ENCODE measurements at regions not wholly inside any gene's neighbourhood (a gene's known extent, or its start where the extent isn't known, plus 50 kb on each side); places are given as distances from the start of the nearest gene placed in this dataset.
"Not testable (repeated sequence)": the region's sequence is repeated elsewhere in the genome, so short reads cannot be mapped to it uniquely, and the experiment has no call there.

DNA sequence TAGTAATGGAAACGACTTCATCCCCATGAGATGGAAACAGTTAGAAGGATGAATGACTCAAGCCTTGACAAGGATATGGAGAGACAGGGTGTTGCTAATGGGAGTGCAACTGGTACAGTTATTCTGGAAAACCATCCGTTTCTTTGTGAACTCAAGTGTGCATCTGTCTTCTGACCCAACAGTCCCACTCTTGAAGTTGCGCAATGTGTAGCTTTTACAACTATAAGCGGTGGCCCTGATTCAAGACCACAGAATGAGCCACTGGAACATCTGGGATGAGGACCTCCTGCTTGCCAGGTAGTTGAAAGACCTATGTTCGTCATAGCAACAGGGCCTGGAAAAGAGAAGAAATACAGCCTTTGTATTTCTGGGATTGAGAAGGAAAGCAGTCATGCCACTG is 115.8 kb upstream of the GMDS start:
- no peak for DNase-seq

- no peak for DNase-seq
These were observed 115.3 kb upstream of the GMDS start for GRCh38 chr6:2360716-2361115.

DNA sequence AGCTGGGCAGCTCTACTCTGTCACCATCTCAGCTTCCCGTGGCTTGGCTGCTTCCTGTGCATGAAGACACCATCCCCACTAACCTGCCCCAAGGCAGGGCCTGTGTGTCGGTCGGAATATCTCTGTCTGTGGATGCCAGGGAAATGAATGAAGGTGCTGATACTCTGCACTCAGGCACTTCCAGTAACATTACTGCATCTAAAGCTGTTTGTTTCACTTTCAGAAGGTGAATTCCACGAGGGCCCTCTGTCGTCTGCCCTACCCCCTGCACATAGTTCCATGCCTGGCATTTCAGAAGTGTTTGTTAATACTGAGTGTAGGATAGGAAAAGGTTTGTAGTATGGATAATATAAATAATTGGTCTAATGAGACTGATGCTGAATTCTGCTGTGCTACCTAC is 114.7 kb upstream of the GMDS start:
- DNase-seq: no peak

DNA sequence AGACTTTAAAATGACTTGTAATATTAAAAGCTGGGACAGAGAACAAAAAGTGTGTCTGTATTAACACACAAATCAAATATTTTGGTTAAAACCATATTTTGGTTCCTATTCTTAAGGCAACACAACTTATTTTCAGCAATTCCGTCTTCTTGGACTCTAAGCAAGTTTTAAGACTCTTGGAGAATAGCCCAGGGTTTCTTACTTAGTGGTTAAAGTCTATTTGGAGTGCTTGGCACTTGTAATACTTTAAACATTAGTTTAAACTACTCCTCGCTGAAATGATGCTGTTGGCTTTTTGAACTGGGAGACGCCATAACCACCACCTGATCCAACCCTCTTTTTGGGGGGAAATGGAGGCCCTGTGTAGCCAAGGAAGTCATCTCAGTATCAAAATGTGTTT is 109.7 kb upstream of the GMDS start:
- DNase-seq: no peak

DNA sequence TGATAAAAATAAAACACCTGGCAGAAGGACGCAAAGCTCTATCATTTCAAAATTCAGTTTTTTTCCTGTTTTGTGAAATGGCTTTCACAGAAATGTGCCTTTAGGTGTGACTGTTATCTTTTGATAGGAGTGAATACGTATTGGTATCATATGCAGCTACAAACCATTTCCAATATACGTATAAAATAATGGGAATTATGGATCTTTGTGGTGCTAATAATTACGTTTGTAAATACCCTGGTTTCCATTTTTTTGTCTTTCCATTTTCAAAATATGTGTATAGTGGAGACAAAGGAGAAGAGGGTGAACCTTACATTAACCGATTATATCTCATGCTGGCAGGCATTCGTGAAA is 108.7 kb upstream of the GMDS start:
- no peak for DNase-seq

- peak; percentile 38 for DNase-seq
These were observed 108.2 kb upstream of the GMDS start for GRCh38 chr6:2353412-2354137.

- no peak for DNase-seq
These were observed 106.5 kb upstream of the GMDS start for GRCh38 chr6:2351807-2352431.

DNA sequence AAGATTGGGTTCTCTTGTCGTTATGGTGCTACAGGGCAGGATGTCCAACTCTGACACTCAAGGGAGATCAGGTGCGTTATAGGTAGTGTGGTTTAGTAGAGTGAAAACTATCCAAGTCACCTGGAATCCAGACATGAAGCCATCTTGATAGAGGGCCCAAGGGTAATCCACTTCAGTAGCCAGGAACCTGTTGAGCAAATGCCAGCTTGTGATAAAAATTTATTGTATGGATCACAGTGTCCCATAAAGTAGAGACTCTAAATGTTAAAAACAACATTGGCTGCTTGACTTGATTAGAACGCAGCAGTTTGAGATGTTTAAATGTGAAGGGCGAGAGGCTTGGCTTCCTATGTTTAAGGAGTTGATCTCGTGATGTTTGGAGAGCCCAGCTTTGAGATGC is 105.7 kb upstream of the GMDS start:
- no peak for DNase-seq

- DNase-seq: no peak
These were observed 100.7 kb upstream of the GMDS start for GRCh38 chr6:2346078-2346477.

DNA sequence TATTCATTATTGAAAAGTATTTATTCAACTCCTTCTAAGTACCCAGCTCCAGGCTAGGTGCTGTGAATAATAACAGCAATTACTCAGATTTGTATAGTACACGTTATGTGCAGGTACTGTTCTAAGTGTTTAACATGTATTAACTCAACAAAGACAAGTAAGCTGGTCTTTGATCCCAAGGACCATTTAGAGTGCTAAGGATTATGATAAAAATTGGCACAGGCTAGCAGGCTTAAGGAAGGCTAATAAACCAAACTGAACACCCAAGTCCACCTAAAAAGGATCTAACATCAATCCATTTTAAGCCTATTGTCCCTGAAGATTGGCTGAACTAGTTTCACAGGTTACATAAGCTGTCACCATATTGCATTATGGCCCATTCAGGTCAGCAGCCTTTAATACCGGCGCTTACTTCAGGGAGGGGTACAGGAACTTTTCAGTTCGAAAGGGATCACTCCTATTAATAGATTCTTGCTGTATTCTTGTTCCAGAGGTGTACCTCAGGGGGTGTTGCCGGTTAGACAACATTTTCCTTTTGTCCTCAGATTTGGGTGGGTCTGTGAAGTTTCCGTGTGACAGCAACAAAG is 99.0 kb upstream of the GMDS start:
- DNase-seq: no peak

DNA sequence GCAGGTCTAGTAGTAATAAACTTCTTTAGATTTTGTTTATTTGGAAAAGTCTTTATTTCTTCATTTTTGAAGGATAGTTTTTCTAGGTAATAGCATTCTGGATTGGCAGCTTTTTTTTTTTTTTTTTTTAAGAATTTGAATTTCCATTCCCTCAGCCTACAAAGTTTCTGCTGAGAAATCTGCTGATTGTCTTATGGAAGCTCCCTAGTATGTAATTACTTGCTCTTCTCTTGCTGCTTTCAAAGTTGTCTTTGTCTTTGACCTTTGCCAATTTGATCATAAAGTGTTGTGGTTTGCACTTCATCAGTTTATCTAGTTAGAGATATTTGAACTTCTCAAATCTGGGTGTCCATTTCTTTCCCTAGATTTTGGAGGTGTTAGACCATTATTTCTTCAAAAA is 82.2 kb upstream of the GMDS start:
- no peak for DNase-seq

DNA sequence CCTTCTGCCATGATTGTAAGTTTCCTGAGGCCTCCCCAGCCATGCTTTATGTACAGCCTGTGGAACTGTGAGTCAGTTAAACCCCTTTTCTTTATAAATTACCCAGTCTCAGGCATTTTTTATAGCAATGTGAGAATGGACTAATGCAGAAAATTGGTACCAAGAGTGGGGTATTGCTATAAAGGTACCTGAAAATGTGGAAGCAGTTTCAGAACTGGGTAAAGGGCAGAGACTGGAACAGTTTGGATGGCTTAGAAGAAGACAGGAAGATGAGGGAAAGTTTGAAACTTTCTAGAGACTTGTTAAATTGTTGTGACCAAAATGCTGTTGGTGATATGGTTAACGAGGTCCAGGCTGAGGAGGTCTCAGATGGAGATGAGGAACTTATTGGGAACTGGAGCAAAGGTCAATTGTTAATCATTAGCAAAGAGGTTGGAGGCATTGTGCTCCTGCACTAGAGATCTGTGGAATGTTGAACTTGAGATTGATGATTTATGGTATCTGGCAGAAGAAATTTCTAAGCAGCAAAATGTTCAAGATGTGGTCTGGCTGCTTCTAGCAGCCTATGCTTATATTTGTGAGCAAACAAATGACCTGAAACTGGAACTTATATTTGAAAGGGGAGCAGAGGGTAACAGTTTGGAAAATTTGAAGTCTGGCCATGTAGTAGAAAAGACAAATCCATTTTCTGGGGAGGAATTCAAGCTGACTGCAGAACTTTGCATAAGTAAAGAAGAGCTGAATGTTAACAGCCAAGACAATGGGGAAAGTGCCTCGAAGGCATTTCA is 79.0 kb upstream of the GMDS start:
- no peak for DNase-seq

DNA sequence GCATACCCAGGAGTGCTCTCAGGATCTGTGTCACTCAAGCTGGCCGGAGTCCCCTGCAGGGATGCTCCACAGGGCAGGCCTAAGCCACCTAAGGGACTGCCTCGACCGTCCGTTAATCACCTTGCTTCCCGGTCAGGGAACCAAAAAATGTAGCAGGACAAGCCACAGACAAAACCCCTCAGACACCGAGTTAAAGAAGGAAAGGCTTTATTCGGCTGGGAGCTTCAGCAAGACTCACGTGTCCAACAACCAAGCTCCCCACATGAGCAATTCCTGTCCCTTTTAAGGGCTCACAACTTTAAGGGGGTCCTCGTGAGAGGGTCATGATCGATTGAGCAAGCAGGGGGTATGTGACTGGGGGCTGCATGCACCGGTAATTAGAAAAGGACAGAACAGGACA is 72.1 kb upstream of the GMDS start:
- not testable (repeated sequence) for DNase-seq

DNA sequence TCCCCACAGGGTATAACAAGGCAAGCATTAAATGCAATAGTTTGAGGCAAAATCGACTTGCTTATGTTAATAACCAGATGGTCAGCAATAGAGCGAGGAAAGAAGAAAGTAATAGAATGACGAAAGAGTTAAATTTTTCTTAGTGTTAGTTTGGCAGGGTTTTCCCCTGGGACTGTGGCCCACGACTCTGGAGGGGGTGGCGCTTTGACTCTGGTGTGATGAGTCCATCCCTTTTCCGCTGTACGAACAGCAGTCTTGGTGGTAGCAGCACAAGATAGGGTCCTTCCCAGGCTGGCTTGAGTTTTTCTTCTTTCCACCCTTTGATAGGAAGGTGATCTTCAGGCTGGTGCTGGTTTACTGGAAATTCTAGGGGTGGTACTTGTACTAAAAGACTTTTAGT is 69.2 kb upstream of the GMDS start:
- no peak for DNase-seq

GRCh38 chr6:2310042-2310441 is 64.6 kb upstream of the GMDS start:
- DNase-seq: no peak

DNA sequence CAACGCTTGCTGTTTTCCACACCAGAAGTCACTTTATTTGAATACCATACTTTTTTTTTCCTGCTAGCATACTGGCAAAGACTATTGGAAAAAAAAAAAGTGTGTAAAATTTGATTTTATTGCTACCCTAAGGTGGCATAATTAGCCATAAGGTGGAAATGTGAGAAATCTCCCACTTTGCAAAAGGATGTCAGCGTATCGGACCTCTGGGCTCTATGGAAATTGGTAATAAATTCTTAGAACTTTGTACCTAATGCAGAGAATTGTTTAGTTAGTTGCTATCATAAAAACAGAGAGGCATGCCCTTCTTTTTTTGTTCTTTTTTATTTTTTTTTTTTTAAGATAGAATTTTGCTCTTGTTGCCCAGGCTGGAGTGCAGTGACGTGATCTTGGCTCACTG is 63.7 kb upstream of the GMDS start:
- DNase-seq: no peak

DNA sequence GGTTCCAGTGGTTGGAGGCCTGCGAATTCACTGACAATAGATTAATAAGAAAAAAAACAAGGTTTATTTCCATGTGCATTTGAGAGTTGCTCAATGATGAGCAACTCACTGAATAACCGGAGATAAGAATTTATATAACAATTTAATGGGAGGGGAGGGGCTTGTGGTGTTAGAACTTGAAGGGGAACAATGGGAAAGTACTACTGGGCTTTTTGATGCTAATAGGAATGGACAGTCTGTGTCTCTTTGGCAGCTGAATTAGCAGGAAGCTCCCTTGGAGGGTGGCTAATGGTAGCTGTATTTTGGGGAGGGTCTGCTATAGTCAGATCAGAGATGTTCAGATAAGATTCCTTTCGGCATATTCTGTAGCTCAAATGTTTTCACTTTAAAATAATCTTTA is 62.4 kb upstream of the GMDS start:
- DNase-seq: no peak

DNA sequence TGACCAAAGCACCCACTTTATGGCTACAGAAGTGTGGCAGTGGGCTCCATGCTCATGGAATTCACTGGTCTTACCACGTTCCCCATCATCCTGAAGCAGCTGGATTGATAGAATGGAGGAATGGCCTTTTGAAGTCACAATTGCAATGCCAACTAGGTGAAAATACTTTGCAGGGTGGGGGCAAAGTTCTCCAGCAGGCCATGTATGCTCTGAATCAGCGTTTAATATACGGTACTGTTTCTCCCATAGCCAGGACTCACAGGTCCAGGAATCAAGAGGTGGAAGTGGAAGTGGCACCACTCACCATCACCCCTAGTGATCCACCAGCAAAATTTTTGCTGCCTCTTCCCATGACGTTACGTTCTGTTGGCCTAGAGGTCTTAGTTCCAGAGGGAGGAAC is 60.5 kb upstream of the GMDS start:
- DNase-seq: no peak

GRCh38 chr6:2302482-2302881 is 57.1 kb upstream of the GMDS start:
- not testable (repeated sequence) for DNase-seq

DNA sequence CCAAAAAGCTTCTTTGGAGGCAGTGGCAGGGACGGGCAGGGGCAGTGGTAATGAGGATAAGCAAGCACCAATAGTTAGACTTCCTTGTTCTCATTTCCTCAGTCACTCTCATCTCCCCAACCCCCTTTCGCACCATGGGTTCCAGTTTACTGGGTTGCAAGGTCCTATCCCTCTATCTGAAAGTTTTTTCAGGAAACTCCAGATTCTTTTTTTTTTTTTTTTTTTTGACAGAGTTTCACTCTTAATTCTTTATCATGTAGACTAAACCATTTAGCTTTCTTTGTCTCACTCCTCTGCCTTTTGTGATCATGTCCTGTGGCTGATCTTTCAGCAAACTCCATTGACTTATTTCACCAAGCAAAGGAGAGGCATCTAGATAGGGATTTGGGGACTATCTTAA is 51.4 kb upstream of the GMDS start:
- no peak for DNase-seq

Data from COR-L47 (cell line).